ENCODE measurements at regions not wholly inside any gene's neighbourhood (a gene's known extent, or its start where the extent isn't known, plus 50 kb on each side); places are given as distances from the start of the nearest gene placed in this dataset.

- Mint-ChIP-seq H3K4me1 (peaks cover 10 to 13% of the 10 kb centered on the region in 2 experiments), H3K27me3 (ENCODE audit: low read depth) (no peaks in the 10 kb centered on the region; the same call in 1 of the 2 replicates), H3K27ac (no peak overlapping the region; a peak in 1 of 7 replicates), H3K4me3 (no peak overlapping the region), H3K9me3 (peaks cover 0 to 2% of the 10 kb centered on the region in 2 experiments; a peak in 1 of 5 replicates), H3K36me3 (ENCODE audit: insufficient read depth in 1 of 3, low read depth in 3 of 3) (peaks cover 0 to 4% (median 0%) of the 10 kb centered on the region in 3 experiments; a peak in 1 of 7 replicates)
- Histone ChIP-seq H3T11ph (ENCODE audit: low read length) (no peak overlapping the region), H3K27ac (ENCODE audit: insufficient read length, low read depth, low read length) (no peak overlapping the region), H3K4me1 (ENCODE audit: insufficient read depth, low read length) (no peaks in the 10 kb centered on the region), H3K9me3 (ENCODE audit: control insufficient read depth, low read depth, low read length) (no peaks in the 10 kb centered on the region), H3K79me1 (ENCODE audit: insufficient read depth, low read depth, low read length, poor library complexity, severe bottlenecking) (no peaks in the 10 kb centered on the region), H2BK15ac (ENCODE audit: low read depth, low read length) (no peak overlapping the region), H4K20me1 (ENCODE audit: control insufficient read depth, insufficient read depth, insufficient read length) (no peaks in the 10 kb centered on the region), H3K18ac (ENCODE audit: insufficient read length, low read depth, low read length) (no peak overlapping the region), H2BK5ac (ENCODE audit: insufficient read length, low read length) (no peak overlapping the region), H2BK12ac (ENCODE audit: insufficient read length, low read depth, low read length) (no peak overlapping the region), H3K23ac (ENCODE audit: insufficient read length, low read depth, low read length) (no peak overlapping the region), H3K79me2 (ENCODE audit: insufficient read depth, low read length) (no peaks in the 10 kb centered on the region), H2BK20ac (ENCODE audit: low read depth, low read length, poor library complexity, severe bottlenecking) (no peak overlapping the region), H3K23me2 (ENCODE audit: insufficient read length, low read depth, low read length, poor library complexity, severe bottlenecking) (no peaks in the 10 kb centered on the region), H3K14ac (ENCODE audit: insufficient read depth, low read length) (no peak overlapping the region), H4K5ac (ENCODE audit: insufficient read length, low read depth, low read length) (no peak overlapping the region), H4K91ac (ENCODE audit: insufficient read length, low read depth, low read length) (no peak overlapping the region), H3K56ac (ENCODE audit: insufficient read length, low read depth, low read length) (no peak overlapping the region), H2AFZ (ENCODE audit: low read length) (no peak overlapping the region), H3K27me3 (ENCODE audit: insufficient read depth, low read length) (no peaks in the 10 kb centered on the region), H3K4me2 (ENCODE audit: insufficient read depth, insufficient read length, low read length) (no peak overlapping the region), H2AK5ac (ENCODE audit: insufficient read length, low read length) (no peak overlapping the region), H2BK120ac (ENCODE audit: low read depth, low read length, poor library complexity, severe bottlenecking) (no peak overlapping the region), H3K9ac (ENCODE audit: extremely low read depth, insufficient read length, low read length) (no peak overlapping the region), H3K4ac (ENCODE audit: low read depth, low read length) (no peak overlapping the region), H4K8ac (replicated peaks; ENCODE audit: insufficient read length, low read depth, low read length) (no peak overlapping the region)
- TF ChIP-seq, protein P1, sequence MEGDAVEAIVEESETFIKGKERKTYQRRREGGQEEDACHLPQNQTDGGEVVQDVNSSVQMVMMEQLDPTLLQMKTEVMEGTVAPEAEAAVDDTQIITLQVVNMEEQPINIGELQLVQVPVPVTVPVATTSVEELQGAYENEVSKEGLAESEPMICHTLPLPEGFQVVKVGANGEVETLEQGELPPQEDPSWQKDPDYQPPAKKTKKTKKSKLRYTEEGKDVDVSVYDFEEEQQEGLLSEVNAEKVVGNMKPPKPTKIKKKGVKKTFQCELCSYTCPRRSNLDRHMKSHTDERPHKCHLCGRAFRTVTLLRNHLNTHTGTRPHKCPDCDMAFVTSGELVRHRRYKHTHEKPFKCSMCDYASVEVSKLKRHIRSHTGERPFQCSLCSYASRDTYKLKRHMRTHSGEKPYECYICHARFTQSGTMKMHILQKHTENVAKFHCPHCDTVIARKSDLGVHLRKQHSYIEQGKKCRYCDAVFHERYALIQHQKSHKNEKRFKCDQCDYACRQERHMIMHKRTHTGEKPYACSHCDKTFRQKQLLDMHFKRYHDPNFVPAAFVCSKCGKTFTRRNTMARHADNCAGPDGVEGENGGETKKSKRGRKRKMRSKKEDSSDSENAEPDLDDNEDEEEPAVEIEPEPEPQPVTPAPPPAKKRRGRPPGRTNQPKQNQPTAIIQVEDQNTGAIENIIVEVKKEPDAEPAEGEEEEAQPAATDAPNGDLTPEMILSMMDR (conservative IDR thresholded peaks at IDR 0.05), result no peak
- DNase-seq, result no peak
- no CpG with 5 or more reads among the region's 2 CpGs for WGBS (ENCODE audit: extremely low coverage, insufficient read length, low lambda C conversion rate)
Measured at GRCh38 chr12:42809226-42809625, 219.7 kb upstream of the PRICKLE1 start.
